ENCODE measurements at regions not wholly inside any gene's neighbourhood (a gene's known extent, or its start where the extent isn't known, plus 50 kb on each side); places are given as distances from the start of the nearest gene placed in this dataset.

DNA sequence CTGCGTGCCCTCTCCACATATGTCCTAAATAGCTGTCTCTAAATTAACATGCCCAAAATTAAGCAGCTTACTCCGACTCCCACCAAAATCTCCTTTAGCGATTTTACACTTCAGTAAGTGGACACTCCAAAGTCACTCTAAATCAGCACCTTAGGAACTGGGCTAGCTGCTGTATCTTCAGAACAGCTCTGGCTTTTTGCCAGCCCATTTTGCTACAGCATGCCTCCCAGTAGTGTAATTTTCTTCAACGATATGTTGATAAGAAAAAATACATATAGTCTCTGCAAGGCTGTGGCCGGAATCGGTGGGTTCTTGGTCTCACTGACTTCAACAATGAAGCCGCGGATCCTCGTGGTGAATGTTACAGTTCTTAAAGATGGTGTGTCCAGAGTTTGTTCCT lies 291.8 kb upstream of the RGPD4 start:
- no peak for TF ChIP-seq POLR2AphosphoS5 (IDR thresholded peaks at IDR 0.05)
- no peak for TF ChIP-seq TAF1 (IDR thresholded peaks at IDR 0.05; ENCODE audit: low read depth)
- TF ChIP-seq, protein P1, sequence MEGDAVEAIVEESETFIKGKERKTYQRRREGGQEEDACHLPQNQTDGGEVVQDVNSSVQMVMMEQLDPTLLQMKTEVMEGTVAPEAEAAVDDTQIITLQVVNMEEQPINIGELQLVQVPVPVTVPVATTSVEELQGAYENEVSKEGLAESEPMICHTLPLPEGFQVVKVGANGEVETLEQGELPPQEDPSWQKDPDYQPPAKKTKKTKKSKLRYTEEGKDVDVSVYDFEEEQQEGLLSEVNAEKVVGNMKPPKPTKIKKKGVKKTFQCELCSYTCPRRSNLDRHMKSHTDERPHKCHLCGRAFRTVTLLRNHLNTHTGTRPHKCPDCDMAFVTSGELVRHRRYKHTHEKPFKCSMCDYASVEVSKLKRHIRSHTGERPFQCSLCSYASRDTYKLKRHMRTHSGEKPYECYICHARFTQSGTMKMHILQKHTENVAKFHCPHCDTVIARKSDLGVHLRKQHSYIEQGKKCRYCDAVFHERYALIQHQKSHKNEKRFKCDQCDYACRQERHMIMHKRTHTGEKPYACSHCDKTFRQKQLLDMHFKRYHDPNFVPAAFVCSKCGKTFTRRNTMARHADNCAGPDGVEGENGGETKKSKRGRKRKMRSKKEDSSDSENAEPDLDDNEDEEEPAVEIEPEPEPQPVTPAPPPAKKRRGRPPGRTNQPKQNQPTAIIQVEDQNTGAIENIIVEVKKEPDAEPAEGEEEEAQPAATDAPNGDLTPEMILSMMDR (IDR thresholded peaks at IDR 0.05; ENCODE audit: poor library complexity, severe bottlenecking) = no peak
- TF ChIP-seq EZH2 (IDR thresholded peaks at IDR 0.05; ENCODE audit: borderline replicate concordance, insufficient read depth, low read length, poor library complexity, severe bottlenecking) = no peak
